ENCODE measurements at regions not wholly inside any gene's neighbourhood (a gene's known extent, or its start where the extent isn't known, plus 50 kb on each side); places are given as distances from the start of the nearest gene placed in this dataset.
"Not testable (repeated sequence)": the region's sequence is repeated elsewhere in the genome, so short reads cannot be mapped to it uniquely, and the experiment has no call there.

DNA sequence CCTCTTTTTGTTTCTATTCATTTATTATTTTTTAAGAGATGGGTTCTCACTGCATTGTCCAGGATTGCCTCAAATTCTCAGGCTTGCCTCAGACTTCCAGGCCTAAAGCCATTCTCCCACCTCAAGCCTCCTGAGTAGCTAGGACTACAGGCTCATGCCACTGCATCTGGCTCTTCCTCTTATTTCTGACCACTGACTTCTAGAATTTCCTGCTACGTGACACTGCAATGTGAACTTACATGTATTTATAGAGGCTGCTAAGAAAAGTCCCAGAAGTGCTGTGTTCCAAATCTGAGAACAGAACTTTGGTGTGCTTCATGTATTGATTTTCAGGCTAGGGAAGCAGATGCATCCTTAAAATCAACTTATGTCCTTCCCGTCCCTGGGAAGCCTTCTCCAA is 407.4 kb downstream of the RSL24D1 start:
- TF ChIP-seq LEF1 (IDR thresholded peaks at IDR 0.05; ENCODE audit: borderline replicate concordance): no peak
- TF ChIP-seq BHLHE40 (IDR thresholded peaks at IDR 0.05; ENCODE audit: borderline replicate concordance): no peak
- TF ChIP-seq CTBP1 (IDR thresholded peaks at IDR 0.05; ENCODE audit: borderline replicate concordance): no peak
- TF ChIP-seq, protein P1, sequence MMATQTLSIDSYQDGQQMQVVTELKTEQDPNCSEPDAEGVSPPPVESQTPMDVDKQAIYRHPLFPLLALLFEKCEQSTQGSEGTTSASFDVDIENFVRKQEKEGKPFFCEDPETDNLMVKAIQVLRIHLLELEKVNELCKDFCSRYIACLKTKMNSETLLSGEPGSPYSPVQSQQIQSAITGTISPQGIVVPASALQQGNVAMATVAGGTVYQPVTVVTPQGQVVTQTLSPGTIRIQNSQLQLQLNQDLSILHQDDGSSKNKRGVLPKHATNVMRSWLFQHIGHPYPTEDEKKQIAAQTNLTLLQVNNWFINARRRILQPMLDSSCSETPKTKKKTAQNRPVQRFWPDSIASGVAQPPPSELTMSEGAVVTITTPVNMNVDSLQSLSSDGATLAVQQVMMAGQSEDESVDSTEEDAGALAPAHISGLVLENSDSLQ (IDR thresholded peaks at IDR 0.05): no peak
- no peak for DNase-seq (ENCODE audit: extremely low spot score)
- CTCF ChIA-PET: no interaction called here
- POLR2A ChIA-PET: no interaction called here

DNA sequence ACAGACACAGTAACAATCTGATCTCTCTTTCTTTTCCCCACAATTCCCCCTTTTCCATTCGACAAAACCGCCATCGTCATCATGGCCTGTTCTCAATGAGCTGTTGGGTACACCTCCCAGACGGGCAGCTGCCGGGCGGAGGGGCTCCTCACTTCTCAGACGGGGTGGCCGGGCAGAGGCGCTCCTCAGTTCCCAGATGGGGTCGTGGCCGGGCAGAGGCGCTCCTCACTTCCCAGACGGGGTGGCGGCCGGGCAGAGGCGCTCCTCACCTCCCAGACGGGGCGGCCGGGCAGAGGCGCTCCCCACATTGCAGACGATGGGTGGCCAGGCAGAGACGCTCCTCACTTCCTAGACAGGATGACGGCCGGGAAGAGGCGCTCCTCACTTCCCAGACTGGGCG is 415.5 kb downstream of the RSL24D1 start:
- CTCF ChIA-PET; DNase-seq (ENCODE audit: extremely low spot score); POLR2A ChIA-PET: not testable (repeated sequence)

DNA sequence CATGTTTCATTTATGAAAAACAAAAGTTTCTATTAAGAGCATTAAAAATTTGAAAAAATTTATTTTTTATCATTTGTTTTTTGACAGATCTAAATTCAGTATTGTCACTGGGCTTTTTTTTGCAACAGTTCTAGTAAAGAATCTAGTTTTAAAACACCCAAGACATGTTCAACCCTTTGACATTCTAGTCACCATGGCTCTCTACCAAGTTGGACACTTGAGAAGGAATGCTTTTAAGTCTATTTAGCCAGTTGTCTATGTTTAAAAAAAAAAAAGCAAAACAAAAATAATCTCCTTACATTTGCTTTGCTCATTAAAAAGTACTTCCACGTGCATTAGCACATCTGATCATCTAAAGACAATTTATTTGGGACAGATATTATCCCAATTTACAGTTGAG is 417.5 kb downstream of the RSL24D1 start:
- POLR2A ChIA-PET: no interaction called here
- CTCF ChIA-PET: no interaction called here
- TF ChIP-seq ZNF384 (IDR thresholded peaks at IDR 0.05) (no peak), FOXK2 (IDR thresholded peaks at IDR 0.05) (no peak), CTBP1 (IDR thresholded peaks at IDR 0.05; ENCODE audit: borderline replicate concordance) (no peak), ELF4 (IDR thresholded peaks at IDR 0.05) (no peak), SP1 (IDR thresholded peaks at IDR 0.05) (no peak), L3MBTL2 (conservative IDR thresholded peaks at IDR 0.05) (no peak), TARDBP (IDR thresholded peaks at IDR 0.05) (no peak), ARNT (IDR thresholded peaks at IDR 0.05) (no peak), FOXM1 (IDR thresholded peaks at IDR 0.05; ENCODE audit: borderline replicate concordance) (no peak)
- TF ChIP-seq, protein P1 (IDR thresholded peaks at IDR 0.05): no peak
- DNase-seq (ENCODE audit: extremely low spot score): no peak

DNA sequence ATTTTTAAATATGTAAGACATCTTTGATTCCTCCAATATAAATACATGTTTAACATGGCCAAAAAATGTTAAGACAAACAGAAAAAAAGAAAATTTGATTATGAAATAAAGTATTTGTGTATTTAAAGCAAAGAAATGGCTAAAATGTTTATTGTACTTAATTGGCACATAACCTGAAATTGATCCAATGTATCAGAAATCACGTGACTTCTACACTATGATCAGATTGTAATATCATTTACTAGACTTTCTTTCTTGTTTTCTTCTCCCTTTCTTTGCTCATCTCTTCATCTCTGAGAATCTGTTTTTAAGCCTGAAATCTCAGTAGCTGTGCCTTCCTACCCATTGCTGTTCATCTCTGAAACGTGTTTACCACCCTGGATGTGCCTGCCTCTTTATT is 420.3 kb downstream of the RSL24D1 start:
- TF ChIP-seq SUZ12 (IDR thresholded peaks at IDR 0.05): no peak
- no peak for TF ChIP-seq FOXA1 (IDR thresholded peaks at IDR 0.05)
- no peak for TF ChIP-seq ARNT (IDR thresholded peaks at IDR 0.05)
- no peak for TF ChIP-seq NFRKB (IDR thresholded peaks at IDR 0.05)
- TF ChIP-seq ELF4 (IDR thresholded peaks at IDR 0.05): no peak
- TF ChIP-seq FOXK2 (IDR thresholded peaks at IDR 0.05): no peak
- no peak for TF ChIP-seq L3MBTL2 (conservative IDR thresholded peaks at IDR 0.05)
- TF ChIP-seq, protein P1 (IDR thresholded peaks at IDR 0.05): no peak
- TF ChIP-seq LEF1 (IDR thresholded peaks at IDR 0.05; ENCODE audit: borderline replicate concordance): no peak
- ChIA-PET CTCF (no interaction called here), POLR2A (no interaction called here)
- DNase-seq (ENCODE audit: extremely low spot score): no peak

DNA sequence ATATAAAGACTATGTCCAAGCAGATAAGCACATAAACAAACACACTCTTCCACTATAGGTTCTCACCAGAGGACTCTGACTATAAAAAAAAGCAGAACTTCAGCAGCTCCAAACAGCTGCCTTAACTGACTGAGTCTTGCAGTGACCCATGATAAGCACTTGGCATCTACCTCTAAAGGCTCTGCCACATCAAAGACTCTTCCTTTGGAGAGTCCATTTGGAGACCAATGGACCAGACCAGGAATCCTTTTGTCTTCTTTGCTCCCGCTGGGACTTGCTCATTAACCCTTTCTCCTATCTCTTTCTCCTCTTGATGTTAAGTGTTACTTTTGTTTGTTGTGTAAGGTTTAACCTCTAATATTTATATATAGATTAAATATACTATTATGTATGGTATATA is 424.1 kb downstream of the RSL24D1 start:
- CTCF ChIA-PET: no interaction called here
- TF ChIP-seq HDGF (IDR thresholded peaks at IDR 0.05; ENCODE audit: borderline replicate concordance) (no peak), LEF1 (IDR thresholded peaks at IDR 0.05; ENCODE audit: borderline replicate concordance) (no peak), ARNT (IDR thresholded peaks at IDR 0.05) (no peak), FOXA1 (IDR thresholded peaks at IDR 0.05) (no peak), CTBP1 (IDR thresholded peaks at IDR 0.05; ENCODE audit: borderline replicate concordance) (no peak)
- TF ChIP-seq, protein P1 (IDR thresholded peaks at IDR 0.05): no peak
- DNase-seq (ENCODE audit: extremely low spot score): no peak
- POLR2A ChIA-PET: no interaction called here

DNA sequence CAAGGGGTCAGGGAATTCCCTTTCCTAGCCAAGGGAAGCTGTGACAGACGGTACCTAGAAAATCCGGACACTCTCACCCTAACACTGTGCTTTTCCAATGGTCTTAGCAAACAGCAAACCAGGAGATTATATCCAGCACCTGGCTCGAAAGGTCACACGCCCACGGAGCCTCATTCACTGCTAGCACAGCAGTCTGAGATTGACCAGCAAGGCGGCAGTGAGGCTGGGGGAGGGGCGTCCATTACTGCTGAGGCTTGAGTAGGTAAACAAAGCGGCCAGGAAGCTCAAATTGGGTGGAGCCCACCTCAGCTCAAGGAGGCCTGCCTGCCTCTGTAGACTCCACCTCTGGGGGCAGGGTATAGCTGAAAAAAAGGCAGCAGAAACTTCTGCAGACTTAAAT is 447.3 kb downstream of the RSL24D1 start:
- DNase-seq (ENCODE audit: extremely low spot score); CTCF ChIA-PET; POLR2A ChIA-PET: not testable (repeated sequence)

DNA sequence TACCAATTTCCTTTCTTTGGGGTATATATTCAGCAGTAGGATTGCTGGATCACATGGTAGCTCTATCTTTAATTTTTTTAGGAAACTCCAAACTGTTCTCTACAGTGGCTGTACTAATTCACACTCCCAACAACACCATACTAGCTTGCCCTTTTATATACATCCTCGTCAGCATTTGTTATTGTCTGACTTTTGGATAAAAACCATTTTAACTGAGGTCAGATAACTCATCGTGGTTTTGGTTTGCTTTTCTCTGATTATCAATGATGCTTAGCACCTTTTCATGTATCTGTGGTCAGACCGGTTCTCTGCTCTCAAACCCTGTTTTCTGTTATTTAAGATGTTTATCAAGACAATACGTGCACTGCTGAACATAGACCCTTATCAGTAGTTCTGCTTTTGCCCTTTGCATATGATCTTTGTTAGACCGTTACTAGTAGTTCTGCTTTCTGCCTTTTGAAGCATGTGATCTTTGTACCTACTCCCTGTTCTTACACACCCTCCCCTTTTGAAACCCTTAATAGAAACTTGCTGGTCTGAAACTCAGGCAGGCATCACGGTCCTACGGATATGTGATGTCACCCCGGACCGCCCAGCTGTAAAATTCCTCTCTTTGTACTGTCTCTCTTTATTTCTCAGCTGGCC is 474.3 kb downstream of the RSL24D1 start:
- DNase-seq (ENCODE audit: extremely low spot score): no peak
- no peak for TF ChIP-seq ZNF384 (IDR thresholded peaks at IDR 0.05)
- TF ChIP-seq ELF4 (IDR thresholded peaks at IDR 0.05): no peak
- TF ChIP-seq FOXK2 (IDR thresholded peaks at IDR 0.05): no peak
- no peak for TF ChIP-seq HDGF (IDR thresholded peaks at IDR 0.05; ENCODE audit: borderline replicate concordance)
- no peak for TF ChIP-seq NFRKB (IDR thresholded peaks at IDR 0.05)
- TF ChIP-seq SP1 (IDR thresholded peaks at IDR 0.05): no peak
- no peak for TF ChIP-seq L3MBTL2 (conservative IDR thresholded peaks at IDR 0.05)
- TF ChIP-seq, protein P1 (IDR thresholded peaks at IDR 0.05): no peak
- TF ChIP-seq FOXM1 (IDR thresholded peaks at IDR 0.05; ENCODE audit: borderline replicate concordance): no peak
- TF ChIP-seq TARDBP (IDR thresholded peaks at IDR 0.05): no peak
- TF ChIP-seq FOXA1 (IDR thresholded peaks at IDR 0.05): no peak
- TF ChIP-seq CTBP1 (IDR thresholded peaks at IDR 0.05; ENCODE audit: borderline replicate concordance): no peak
- POLR2A ChIA-PET: no interaction called here
- CTCF ChIA-PET: no interaction called here

All from HEK293T (cell line).